Stomach (tissue), 8 donors: ENCODE measurements at regions not wholly inside any gene's neighbourhood (a gene's known extent, or its start where the extent isn't known, plus 50 kb on each side); places are given as distances from the start of the nearest gene placed in this dataset.

ENCODE experiments used
- DNase-seq, 2 donors: peaks; one replicate each; pipeline versions ENCODE4 v3.0.0 to v3.0.0-alpha.2; 2013 to 2019
- H3K27ac ChIP-seq, 5 donors: fragments of 200-600 bp in 4 of 5; sonication (generic) in 4 of 5; one replicate each; pipeline ENCODE4 v1.5.1; 2013 to 2019; ENCODE audit warnings: mild to moderate bottlenecking in 1 of 5, moderate library complexity in 1 of 5
- H3K27me3 ChIP-seq, 3 donors: fragments of 200-600 bp; sonication (generic); one replicate each; pipeline ENCODE4 v1.5.1; 2017 to 2019; ENCODE audit warnings: mixed run types in 1 of 3
- H3K36me3 ChIP-seq, 4 donors: fragments of 200-600 bp; sonication (generic); 1 replicate in 3 of 4; 2 replicates in 1 of 4; pipeline ENCODE4 v1.5.1; 2016 to 2019
- H3K4me1 ChIP-seq, 4 donors: fragments of 200-600 bp; sonication (generic); one replicate each; pipeline ENCODE4 v1.5.1; 2016 to 2019
- H3K4me3 ChIP-seq, 4 donors: fragments of 200-600 bp; sonication (generic) in 3 of 4; one replicate each; pipeline ENCODE4 v1.5.1; 2016 to 2019; ENCODE audit warnings: mild to moderate bottlenecking in 1 of 4
- H3K9me3 ChIP-seq, 4 donors: fragments of 200-600 bp; sonication (generic); one replicate each; pipeline ENCODE4 v1.5.1; 2016 to 2019
- EP300 ChIP-seq: sonication (generic); formaldehyde crosslinking; IDR thresholded peaks from one replicate; pipeline ENCODE4 v1.6.1; 2017; ENCODE audit warnings: antibody characterized with exemption
- POLR2A ChIP-seq, 4 donors: fragments of 450-650 bp; IDR thresholded peaks; one replicate each; pipeline ENCODE4 v1.6.1; 2016; ENCODE audit warnings: antibody characterized with exemption in 4 of 4, control low read depth in 2 of 4, mild to moderate bottlenecking in 1 of 4, moderate library complexity in 1 of 4
- POLR2AphosphoS5 ChIP-seq, 3 donors: sonication (generic); formaldehyde crosslinking; IDR thresholded peaks; one replicate each; pipeline ENCODE4 v1.6.1; 2016; ENCODE audit warnings: antibody characterized with exemption in 3 of 3
- WGBS, 5 donors: extraction: QIAGEN DNeasy Blood & Tissue Kit in 3 of 5; methylation state at CpG; one replicate each; pipeline versions ENCODE4 v1.1.5 to v1.1.7; 2013 to 2018; 5-methylcytosine and 5-hydroxymethylcytosine counted together
- intact Hi-C: fragments of 100-400 bp; cut with DNase I; formaldehyde crosslinking; loops from one replicate; pipeline ENCODE4 v1.15.1; 2023; ENCODE audit warnings: low total_unique reads
- TF ChIP-seq, protein P1 (sequence below), 7 experiments: fragments of 450-650 bp in 4 of 7; fragments of 200-600 bp in 3 of 7; sonication (generic) in 3 of 7; IDR thresholded peaks; one replicate each; pipeline ENCODE4 v1.5.1; 2016 to 2019; ENCODE audit warnings: antibody characterized with exemption in 7 of 7, control low read depth in 2 of 7, mild to moderate bottlenecking in 1 of 7
- donor health status: healthy with polysubstance abuse.
- donor health status: Bipolar disorder and iron deficiency.
- donor health status: healthy.

DNA sequence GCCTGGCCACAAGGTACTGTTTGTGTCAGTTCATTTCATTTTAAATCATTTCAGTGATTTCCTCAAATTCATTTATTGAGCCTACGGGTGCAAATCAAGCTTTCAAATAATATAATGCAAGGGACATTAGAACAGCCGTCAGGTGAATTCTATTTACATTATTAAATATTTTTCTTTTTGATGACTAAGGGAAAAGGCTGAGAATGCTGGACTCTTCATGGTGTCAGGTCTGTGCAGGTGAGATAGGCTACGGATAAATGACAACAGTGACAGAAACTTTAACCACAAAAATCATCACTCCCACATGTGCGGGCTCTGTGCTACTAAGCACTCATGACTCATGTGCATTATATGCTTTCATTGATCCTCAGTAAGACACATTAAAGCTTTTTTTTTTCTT, 149.2 kb upstream of the ZNF716 start:
- Histone ChIP-seq H3K27me3 (no peaks in the 10 kb centered on the region), H3K4me3 (no peak overlapping the region), H3K27ac (no peak overlapping the region), H3K4me1 (no peaks in the 10 kb centered on the region), H3K36me3 (no peaks in the 10 kb centered on the region), H3K9me3 (peaks cover 0 to 84% (median 43%) of the 10 kb centered on the region in 4 donors)
- WGBS, 5 donors = 57 to 82% (median 73%) methylated on average over 4 of the region's 4 CpGs
- TF ChIP-seq POLR2A (IDR thresholded peaks at IDR 0.05) = no peak
- TF ChIP-seq POLR2AphosphoS5 (IDR thresholded peaks at IDR 0.05) = no peak
- DNase-seq = no peak
- intact Hi-C loops = loop anchor here (10.0 kb wide), 1 partner anchor 54 kb away; no protein-coding TSS in a partner anchor

DNA sequence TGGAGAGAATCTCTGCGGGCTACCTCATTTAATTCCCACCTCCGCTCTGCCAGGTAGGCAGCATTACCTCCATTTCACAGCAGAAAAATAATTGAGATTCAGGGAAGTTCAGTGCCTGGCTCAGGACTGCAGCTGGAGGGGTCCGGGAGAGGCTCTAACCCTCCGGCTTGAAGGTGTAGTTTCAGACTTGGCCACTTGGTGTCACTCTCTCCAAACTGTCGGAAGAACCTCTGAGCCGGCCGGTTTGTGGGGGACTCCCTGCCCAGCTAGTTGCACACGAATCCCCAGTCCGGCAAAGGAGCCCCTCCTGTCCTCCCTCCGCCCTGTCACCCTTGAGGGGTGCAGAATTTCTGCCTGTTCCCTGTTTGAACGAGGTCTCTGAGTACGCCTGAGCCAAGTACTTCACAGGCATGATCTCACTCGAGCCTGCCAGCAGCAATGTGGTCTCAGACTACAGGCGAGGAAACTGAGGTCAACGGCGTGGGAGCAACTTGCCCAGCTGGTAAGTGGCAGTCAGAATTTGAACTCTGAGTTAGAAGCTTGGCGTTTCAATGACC, 144.7 kb upstream of the ZNF716 start:
- Histone ChIP-seq H3K9me3 (peaks cover 0 to 85% (median 51%) of the 10 kb centered on the region in 4 donors), H3K4me3 (no peak overlapping the region), H3K27me3 (no peaks in the 10 kb centered on the region), H3K36me3 (no peaks in the 10 kb centered on the region), H3K4me1 (no peaks in the 10 kb centered on the region), H3K27ac (no peak overlapping the region)
- TF ChIP-seq EP300 (no peak), POLR2AphosphoS5 (IDR thresholded peaks at IDR 0.05) (no peak), POLR2A (IDR thresholded peaks at IDR 0.05) (no peak)
- TF ChIP-seq, protein P1, sequence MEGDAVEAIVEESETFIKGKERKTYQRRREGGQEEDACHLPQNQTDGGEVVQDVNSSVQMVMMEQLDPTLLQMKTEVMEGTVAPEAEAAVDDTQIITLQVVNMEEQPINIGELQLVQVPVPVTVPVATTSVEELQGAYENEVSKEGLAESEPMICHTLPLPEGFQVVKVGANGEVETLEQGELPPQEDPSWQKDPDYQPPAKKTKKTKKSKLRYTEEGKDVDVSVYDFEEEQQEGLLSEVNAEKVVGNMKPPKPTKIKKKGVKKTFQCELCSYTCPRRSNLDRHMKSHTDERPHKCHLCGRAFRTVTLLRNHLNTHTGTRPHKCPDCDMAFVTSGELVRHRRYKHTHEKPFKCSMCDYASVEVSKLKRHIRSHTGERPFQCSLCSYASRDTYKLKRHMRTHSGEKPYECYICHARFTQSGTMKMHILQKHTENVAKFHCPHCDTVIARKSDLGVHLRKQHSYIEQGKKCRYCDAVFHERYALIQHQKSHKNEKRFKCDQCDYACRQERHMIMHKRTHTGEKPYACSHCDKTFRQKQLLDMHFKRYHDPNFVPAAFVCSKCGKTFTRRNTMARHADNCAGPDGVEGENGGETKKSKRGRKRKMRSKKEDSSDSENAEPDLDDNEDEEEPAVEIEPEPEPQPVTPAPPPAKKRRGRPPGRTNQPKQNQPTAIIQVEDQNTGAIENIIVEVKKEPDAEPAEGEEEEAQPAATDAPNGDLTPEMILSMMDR (IDR thresholded peaks at IDR 0.05) = no peak
- no peak for DNase-seq
- intact Hi-C loops = loop anchor here (10.0 kb wide), 1 partner anchor 50 kb away; no protein-coding TSS in a partner anchor
- 53 to 60% (median 58%) methylated on average over 16 to 17 of the region's 17 CpGs for WGBS, 5 donors

DNA sequence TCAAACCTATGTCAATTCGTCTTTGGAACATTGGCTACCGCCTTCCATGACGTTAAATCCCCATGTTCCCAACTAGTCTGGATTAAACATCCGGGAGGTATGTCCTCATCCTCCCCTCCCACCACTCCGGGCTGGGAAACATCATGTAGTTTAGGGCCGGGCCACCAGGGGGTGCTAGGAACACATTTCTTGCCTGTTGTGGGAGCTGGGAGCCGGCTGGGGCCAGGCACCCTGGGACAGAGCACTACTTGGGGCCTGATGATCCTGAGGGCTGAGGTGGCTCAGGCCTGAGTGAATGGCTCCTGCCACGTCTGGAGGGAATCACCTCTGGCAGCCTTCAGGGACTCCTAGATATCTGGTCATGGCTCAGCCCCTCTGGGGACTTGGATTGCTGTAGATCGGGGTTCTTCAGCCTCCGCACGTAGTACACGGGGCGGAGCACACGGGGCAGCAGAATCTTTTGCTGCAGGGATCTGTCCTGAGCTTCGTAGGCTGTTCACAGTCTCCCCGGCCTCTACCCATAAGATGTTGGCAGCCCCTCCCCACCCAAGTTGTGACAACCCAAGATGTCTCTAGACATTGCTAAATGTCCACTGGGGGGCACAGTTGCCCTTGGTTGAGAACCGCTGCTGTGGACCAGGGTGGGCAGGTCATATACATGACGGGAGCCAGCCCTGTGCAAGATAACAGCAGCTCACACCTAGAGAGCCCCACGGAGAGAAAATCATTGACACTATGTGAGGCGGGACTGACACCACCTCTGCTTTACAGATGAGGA, 141.2 kb upstream of the ZNF716 start:
- Histone ChIP-seq H3K4me3 (no peak overlapping the region), H3K9me3 (peaks cover 0 to 87% (median 60%) of the 10 kb centered on the region in 4 donors), H3K36me3 (no peaks in the 10 kb centered on the region), H3K27ac (no peak overlapping the region), H3K4me1 (no peaks in the 10 kb centered on the region), H3K27me3 (no peaks in the 10 kb centered on the region)
- intact Hi-C loops = loop anchor here (10.0 kb wide), 1 partner anchor 46 kb away; no protein-coding TSS in a partner anchor
- no peak for DNase-seq
- WGBS, 5 donors = 60 to 73% (median 65%) methylated on average over 13 to 20 of the region's 20 CpGs
- TF ChIP-seq POLR2A (IDR thresholded peaks at IDR 0.05) (no peak), POLR2AphosphoS5 (IDR thresholded peaks at IDR 0.05) (no peak)
- TF ChIP-seq, protein P1 (IDR thresholded peaks at IDR 0.05) = no peak

GRCh38 chr7:57327081-57327480, 122.9 kb upstream of the ZNF716 start:
- Histone ChIP-seq H3K36me3 (no peaks in the 10 kb centered on the region), H3K4me3 (no peak overlapping the region), H3K4me1 (no peaks in the 10 kb centered on the region), H3K27ac (no peak overlapping the region), H3K27me3 (no peaks in the 10 kb centered on the region), H3K9me3 (peaks cover 0 to 97% (median 87%) of the 10 kb centered on the region in 4 donors)
- DNase-seq = no peak
- TF ChIP-seq, protein P1 (IDR thresholded peaks at IDR 0.05) = no peak
- TF ChIP-seq EP300 = no peak
- no peak for TF ChIP-seq POLR2A (IDR thresholded peaks at IDR 0.05)
- no peak for TF ChIP-seq POLR2AphosphoS5 (IDR thresholded peaks at IDR 0.05)
- intact Hi-C loops = no loop called here
- WGBS, 5 donors = 78 to 88% (median 87%) methylated on average over 4 of the region's 4 CpGs
